GM12864 (cell line): ENCODE measurements at regions not wholly inside any gene's neighbourhood (a gene's known extent, or its start where the extent isn't known, plus 50 kb on each side); places are given as distances from the start of the nearest gene placed in this dataset.
"Not testable (repeated sequence)": the region's sequence is repeated elsewhere in the genome, so short reads cannot be mapped to it uniquely, and the experiment has no call there.

ENCODE experiments used
- DNase-seq: peaks from one replicate; pipeline ENCODE4 v3.0.0-alpha.2; 2011; ENCODE audit warnings: low read depth
- H3K4me3 ChIP-seq: 2 replicates; pipeline ENCODE4 v1.5.1; 2011; ENCODE audit warnings: mild to moderate bottlenecking, low read depth, low read length, control low read depth
- TF ChIP-seq, protein P1 (sequence below): IDR thresholded peaks from 2 replicates; pipeline ENCODE4 v1.5.1; 2011; ENCODE audit warnings: low read depth, mild to moderate bottlenecking, moderate library complexity, low read length, control low read depth, inconsistent platforms; ENCODE audit errors: missing control alignments

DNA sequence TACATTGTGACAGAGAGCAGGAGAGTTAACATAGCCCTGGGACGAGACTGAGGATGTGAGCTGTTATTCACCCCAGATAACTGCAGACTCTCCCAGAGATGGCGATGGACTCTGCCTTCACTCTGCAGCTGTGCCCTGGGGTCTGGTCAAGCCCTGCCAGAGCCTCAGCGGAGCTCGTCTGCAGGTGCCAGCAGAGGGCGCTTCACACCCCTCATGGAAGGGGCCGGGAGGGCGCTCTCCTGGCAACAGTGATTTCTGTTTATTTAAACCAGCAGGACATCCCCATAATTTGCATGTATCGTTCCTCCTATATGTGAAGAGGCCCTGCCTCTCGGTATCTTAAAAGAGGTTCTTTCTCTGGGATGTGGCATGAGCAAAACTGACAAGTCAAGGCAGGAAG lies 1329.8 kb downstream of the RPIA start:
- not testable (repeated sequence) for DNase-seq
- TF ChIP-seq, protein P1, sequence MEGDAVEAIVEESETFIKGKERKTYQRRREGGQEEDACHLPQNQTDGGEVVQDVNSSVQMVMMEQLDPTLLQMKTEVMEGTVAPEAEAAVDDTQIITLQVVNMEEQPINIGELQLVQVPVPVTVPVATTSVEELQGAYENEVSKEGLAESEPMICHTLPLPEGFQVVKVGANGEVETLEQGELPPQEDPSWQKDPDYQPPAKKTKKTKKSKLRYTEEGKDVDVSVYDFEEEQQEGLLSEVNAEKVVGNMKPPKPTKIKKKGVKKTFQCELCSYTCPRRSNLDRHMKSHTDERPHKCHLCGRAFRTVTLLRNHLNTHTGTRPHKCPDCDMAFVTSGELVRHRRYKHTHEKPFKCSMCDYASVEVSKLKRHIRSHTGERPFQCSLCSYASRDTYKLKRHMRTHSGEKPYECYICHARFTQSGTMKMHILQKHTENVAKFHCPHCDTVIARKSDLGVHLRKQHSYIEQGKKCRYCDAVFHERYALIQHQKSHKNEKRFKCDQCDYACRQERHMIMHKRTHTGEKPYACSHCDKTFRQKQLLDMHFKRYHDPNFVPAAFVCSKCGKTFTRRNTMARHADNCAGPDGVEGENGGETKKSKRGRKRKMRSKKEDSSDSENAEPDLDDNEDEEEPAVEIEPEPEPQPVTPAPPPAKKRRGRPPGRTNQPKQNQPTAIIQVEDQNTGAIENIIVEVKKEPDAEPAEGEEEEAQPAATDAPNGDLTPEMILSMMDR, result peak; percentile 14

DNA sequence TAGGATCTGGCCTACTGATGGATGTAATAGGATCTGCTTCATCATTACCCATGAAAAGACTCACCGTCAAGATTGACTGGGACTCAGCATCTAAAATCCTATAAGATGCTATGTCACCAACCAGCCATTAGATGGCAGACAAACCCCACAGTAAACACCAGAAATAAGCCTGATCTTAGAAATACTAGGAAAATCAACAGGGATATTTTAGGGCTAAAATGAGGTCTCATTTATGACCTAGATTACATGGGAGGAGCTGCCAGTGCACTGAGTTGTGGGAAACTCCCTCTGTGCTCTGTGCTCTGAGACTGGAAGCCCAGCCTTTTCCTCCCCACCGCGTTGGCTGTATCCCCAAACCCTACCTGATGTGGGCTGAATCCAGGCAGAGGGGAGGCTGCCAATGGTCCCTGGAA lies 1335.8 kb downstream of the RPIA start:
- TF ChIP-seq, protein P1, result peak; percentile 16
- DNase-seq, H3K4me3 ChIP-seq: not testable (repeated sequence)

More for the DNA sequence above, 1329.8 kb downstream of the RPIA start:
- H3K4me3 ChIP-seq, result not testable (repeated sequence)

DNA sequence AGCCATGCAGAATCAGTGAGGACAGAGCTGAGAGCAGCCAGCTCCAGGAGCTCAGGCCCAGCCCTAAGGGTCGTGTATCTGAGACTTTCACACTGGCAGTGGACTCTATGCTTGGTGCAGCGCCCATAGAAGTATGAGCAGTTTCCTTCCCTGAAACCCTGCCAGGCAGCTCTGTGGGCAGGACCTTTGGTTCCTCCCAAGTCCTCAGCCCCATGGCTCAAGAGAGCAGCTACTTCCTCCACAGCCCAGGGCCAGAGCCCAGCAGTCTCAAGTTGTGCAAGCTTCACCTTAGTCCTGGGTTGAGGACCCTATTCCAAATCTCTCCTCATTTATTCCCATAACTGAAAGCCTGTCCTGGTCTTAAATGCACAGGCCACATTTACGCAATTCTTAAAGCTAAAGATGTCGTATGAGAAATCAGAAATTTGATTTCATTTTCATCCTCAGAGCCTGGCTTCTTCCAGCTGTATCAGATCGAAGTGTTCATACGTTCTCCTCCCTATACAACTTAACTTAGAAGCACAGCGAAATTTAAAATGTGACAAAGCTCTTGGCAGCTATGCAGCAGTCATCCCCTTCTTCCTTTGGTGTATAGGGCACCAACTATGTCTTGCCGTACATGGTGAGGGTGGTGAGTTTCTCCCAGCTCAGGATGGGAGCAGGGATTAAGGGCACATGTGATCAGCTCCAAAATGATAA lies 1337.1 kb downstream of the RPIA start:
- not testable (repeated sequence) for H3K4me3 ChIP-seq, DNase-seq

DNA sequence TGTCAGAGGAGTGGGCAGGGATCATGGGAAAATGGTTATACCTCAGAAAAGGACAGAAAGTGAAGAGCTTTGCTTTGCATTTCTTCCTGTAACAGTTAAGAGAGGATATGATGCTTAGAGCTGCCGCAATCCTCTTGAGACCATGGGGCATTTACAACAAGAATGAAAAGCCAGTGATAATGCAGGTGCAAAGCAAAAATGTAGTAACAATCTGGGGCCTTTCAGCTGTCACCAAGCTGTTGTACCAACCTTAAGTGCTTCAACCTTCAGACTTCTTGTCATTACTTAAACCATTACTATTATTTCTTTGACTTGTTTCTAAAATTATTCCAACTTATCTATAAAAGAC lies 1337.6 kb downstream of the RPIA start:
- not testable (repeated sequence) for H3K4me3 ChIP-seq, DNase-seq

DNA sequence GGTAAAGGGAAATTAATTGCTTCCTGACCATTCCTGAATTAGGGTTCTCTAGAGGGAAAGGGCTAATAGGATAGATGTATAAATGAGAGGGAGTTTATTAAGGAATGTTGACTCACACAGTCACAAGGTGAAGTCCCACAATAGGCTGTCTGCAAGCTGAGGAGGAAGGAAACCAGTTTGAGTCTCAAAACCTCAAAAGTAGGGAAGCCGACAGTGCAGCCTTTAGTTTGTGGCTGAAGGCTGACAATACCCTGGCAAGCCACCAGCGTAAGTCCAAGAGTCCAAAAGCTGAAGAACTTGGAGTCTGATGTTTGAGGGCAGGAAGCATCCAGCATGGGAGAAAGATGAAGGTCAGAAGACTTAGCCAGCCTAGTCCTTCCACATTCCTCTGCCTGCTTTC lies 1340.8 kb downstream of the RPIA start:
- H3K4me3 ChIP-seq, DNase-seq: not testable (repeated sequence)

DNA sequence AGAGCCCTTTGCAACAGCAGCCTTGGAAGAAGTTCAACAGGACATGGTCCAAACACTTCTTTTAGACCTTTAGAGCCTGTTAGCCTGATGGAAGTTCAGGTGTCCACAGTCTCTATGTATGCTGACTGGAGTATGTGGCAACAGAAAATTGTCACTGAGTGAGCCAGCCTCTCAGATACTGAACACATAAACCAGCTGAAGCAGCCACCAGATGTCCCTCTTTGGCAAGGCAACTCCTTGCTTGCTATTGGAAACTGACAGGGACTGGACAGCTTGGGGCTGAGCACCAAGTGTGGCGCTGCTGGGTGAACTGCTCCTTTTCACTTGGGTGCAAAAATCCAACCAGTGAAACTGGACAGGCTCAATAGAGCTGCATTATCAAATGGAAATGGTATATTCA lies 1344.9 kb downstream of the RPIA start:
- not testable (repeated sequence) for DNase-seq, H3K4me3 ChIP-seq

DNA sequence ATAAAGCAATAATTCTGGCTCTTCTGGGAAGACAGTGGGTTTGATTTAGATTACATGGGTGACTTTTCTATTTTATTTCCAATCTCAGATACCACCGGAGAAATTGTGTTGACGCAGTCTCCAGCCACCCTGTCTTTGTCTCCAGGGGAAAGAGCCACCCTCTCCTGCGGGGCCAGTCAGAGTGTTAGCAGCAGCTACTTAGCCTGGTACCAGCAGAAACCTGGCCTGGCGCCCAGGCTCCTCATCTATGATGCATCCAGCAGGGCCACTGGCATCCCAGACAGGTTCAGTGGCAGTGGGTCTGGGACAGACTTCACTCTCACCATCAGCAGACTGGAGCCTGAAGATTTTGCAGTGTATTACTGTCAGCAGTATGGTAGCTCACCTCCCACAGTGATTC lies 1347.6 kb downstream of the RPIA start:
- not testable (repeated sequence) for H3K4me3 ChIP-seq, DNase-seq

DNA sequence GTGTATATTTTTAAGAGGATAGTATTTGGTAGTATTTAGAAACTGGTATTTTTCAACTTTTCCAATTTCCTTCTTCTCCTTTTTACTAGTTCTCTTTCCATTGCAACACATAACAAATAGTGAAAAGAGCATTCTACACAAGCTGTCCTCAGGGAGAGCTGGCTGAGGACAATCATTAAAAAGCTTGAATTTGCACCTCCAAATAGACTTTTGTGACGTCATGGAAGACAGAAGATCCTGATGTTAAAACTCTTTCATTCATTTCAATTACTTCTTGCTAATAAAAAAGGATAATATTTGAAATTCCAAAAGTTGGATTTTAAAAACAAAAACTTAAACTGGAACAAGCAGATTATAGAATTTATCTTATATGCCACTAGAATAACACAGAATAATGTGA lies 1356.3 kb downstream of the RPIA start:
- DNase-seq, H3K4me3 ChIP-seq: not testable (repeated sequence)

DNA sequence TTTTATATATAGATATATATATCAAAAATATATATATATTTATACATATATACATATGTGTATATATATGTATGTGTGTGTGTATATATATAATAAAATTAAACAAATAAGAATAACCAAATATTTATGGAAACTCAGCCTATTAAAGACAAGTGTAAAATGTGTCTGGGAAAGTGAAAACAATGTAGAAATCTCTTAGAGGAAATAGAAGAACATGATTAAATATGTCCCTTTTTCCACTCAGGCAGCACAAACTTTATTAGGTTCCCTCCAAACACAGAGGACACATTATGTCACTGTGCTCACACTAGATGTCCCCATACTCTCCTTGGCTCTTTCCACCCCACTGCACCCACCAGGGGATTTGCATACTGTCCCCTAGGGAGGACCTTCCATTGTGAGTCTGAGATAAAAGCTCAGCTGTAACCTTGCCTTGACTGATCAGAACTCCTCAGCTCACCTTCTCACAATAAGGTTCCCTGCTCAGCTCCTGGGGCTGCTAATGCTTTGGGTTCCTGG lies 1360.7 kb downstream of the RPIA start:
- not testable (repeated sequence) for DNase-seq, H3K4me3 ChIP-seq

DNA sequence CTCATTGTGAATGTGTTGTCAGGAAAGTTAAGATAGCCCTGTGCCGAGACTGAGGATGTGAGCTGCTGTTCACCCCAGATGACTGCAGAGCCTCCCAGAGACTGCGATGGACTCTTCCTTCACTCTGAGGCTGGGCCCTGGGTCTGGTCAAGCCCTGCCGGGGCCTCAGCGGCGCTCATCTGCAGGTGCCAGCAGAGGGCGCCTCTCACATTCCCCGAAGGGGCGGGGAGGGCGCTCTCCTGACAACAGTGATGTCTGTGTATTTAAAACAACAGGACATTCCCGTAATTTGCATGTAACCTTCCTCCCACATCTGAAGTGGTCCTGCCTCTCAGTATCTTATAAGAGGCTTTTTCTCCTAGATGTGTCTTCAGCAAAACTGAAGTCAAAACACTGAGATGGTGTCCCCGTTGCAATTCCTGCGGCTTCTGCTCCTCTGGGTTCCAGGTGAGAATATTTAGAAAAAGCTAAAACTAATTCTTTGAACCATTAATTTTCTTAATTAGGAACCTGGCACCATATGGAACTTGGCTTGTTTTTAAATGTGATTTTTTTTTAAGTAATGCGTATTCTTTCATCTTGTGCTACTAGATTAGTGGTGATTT lies 1377.9 kb downstream of the RPIA start:
- H3K4me3 ChIP-seq, result no peak overlapping the region
- TF ChIP-seq, protein P1, result peak; percentile 83
- no peak for DNase-seq

DNA sequence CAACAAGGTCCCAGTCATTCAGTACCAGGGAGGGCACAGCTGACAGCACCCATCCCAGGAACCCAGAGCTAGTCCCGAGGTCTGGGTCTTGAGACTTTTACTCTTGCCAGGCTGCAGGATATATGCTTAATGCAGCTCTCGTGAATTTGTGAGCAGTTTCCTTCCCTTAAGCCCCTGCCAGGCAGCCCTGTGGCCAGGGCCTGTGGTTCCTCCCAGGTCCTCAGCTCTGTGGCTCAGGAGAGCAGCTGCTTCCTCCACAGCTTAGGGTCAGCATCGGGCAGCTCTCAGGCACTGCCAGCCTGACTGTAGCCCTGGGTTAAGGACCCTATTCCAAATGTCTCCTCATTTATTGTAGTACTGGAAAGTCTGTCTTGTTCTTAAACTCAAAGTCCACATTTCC lies 1384.8 kb downstream of the RPIA start:
- TF ChIP-seq, protein P1, result no peak
- H3K4me3 ChIP-seq, result no peak overlapping the region
- DNase-seq, result no peak
